ENCODE measurements at regions not wholly inside any gene's neighbourhood (a gene's known extent, or its start where the extent isn't known, plus 50 kb on each side); places are given as distances from the start of the nearest gene placed in this dataset.

DNA sequence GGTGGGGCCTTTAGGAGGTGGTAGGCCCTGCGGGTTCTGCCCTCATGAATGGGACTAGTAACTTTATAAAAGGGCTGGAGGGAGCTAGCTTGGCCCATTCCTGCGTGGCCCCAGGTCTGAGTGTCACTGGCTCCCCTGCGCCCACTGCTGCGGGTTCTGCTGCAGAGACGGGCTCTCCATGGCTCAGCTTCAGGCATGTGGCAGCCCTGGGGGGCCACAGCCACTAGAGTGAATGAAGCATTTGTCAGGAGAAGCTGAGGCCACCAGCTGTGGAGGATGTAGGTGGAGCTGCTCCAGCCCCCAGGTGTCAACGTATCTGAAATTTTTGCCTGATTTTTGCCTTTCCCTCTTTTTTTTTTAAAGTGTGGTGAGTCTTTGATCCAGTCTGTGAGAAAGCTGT, 119.1 kb downstream of the SOX1 start:
- TF ChIP-seq, protein P1, sequence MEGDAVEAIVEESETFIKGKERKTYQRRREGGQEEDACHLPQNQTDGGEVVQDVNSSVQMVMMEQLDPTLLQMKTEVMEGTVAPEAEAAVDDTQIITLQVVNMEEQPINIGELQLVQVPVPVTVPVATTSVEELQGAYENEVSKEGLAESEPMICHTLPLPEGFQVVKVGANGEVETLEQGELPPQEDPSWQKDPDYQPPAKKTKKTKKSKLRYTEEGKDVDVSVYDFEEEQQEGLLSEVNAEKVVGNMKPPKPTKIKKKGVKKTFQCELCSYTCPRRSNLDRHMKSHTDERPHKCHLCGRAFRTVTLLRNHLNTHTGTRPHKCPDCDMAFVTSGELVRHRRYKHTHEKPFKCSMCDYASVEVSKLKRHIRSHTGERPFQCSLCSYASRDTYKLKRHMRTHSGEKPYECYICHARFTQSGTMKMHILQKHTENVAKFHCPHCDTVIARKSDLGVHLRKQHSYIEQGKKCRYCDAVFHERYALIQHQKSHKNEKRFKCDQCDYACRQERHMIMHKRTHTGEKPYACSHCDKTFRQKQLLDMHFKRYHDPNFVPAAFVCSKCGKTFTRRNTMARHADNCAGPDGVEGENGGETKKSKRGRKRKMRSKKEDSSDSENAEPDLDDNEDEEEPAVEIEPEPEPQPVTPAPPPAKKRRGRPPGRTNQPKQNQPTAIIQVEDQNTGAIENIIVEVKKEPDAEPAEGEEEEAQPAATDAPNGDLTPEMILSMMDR (IDR thresholded peaks at IDR 0.05): no peak

DNA sequence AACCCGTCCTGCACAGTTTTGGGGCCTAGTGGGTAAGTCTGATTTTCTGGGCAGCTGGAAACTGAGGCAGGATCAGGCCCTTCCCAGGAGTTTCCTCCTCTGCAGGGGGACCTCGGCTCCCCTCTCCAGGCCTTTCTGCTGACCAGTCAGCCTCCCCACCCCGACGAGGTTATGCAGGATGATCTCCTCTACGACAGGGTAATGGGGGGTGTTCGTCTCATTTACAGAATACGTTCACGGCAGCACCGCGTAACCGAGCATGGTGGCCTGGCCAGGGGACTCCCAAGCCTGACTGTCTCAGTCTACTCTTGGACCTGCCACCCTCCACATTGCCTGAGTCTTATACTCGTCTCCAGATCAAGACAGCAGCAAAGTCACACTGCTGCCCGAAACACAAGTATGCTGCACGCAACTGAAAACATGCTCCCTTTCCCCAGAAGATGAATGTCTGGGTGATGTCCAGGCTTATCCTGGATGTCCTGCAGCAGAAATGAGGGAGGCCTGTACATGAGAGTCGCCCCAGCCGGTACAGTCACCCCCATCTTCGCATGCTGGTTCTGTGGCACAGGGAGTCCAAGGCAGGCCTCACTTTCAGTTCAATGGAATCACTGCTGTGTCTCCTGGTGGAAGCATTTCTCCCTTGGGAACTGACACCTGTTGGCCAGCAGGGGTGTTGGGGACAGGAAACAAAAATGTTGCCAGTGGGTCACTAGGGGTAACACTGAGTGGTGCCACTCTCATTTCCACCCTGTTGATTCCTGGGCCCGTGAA, 120.8 kb downstream of the SOX1 start:
- TF ChIP-seq, protein P1 (IDR thresholded peaks at IDR 0.05): no peak

DNA sequence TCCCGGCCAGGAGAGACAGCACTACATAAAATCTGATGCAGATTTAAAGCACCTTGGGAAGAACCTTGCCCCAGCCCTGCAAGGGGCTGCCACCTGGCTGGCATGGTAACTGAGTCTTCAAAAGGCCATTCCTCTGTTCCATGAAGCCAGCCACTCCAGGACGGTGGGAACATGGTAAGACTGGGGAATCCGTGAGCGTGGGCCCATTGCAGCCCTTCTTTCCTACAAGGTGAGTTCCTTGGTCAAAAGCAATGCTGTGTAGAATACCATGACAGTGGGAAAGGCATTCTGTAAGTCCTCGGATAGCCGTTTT, 121.3 kb downstream of the SOX1 start:
- TF ChIP-seq, protein P1 (IDR thresholded peaks at IDR 0.05): no peak

DNA sequence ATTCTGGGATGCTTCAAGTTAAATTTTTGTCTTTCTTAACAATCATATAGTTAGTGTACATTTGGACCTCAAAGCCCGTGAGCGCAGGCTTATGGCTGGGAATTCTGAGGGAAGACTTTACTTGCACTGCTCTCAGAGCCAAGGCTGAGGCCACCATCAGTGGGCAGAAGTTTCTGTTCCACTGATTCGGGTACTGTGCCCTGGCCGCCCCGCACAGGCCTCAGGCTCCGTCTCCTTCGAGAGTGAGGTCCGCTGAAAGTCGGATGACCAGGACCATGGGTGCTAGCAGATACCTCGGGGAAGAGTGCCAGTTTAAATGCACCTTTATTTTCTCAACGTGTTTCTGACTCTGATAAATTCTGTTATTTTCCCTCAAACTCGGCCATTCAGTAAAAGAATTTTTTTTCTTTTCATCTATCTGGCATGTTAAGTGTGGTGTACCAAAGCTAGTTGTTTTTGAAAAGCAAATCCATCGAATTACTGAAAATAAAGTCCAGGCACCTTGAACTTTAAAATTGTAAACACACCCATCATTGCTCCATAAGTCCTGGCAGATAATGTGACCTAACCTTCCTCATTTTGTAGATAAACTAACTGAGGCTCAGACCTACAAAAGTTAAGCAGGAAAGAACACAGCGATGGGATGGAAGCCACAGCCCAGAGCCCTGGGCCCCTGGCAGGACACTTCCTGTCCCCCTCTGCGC, 126.7 kb downstream of the SOX1 start:
- TF ChIP-seq, protein P1 (IDR thresholded peaks at IDR 0.05): no peak

DNA sequence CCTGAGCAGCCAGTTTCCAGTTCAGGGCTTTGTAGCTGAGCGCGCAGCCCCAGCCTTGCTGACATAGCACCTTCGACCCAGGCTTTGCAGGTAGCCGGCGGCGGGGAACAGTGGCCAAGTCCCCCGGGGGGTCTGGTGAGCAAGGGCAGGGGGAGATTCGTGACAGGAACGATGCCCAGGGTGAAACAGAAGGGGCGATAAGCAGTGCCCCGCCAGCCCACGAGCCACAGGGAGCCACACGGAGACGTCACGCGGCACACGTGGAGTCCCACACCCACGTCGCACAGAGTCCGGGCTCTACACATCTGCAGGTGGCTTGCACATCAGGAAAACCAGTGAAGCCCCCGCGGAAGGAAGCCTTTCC, 127.2 kb downstream of the SOX1 start:
- TF ChIP-seq, protein P1 (IDR thresholded peaks at IDR 0.05): no peak

DNA sequence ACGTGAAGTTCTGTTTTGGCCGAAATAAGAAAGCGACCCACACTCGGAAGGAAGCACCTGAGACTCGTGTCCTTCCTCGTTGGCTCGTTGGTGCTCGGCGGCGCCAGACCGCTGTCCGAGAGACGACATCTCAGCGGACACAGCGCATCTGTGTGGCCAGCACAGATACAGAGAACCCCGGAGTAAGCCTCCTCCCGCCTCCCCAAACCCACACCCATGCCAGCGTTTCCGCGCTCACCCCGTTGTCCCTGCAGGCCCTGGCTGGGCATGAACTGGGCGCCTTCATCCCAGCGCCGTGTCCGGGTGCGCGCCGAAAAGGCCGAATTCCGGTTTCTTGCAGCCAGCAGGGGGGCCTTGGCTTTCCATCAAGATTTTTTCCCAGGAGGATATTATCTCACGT, 127.6 kb downstream of the SOX1 start:
- TF ChIP-seq, protein P1 (IDR thresholded peaks at IDR 0.05): no peak

DNA sequence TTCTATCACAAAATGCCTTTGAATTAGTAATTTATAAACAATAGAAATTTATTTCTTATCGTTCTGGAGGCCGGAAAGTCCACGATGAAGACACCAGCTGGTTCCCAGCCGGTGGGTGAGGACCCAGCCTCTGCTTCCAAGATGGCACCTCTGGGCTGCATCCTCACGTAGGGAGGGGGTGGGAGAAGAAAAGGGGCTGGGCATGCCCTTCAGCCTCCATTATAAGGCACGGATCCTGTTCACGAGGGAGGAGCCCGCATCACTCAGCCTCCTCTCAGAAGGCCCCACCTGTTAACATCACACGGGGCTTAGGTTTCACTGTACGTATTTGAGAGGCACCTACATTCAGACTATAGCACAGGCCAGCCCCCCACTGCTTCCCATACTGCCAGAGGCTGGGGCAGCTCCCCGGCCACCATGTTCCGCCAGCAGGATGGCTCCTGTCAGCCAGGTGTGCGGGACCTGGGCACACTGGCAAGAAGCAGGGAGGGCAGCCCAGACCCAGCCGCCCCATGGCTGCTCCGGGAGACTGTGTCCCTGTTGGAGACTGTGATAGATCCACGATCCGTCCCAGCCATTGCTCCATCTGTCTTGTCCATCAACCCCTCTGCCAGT, 131.6 kb downstream of the SOX1 start:
- TF ChIP-seq, protein P1 (IDR thresholded peaks at IDR 0.05): no peak

Measured in LNCAP (cell line).